Endothelial cell of umbilical vein (primary cell): ENCODE measurements at regions not wholly inside any gene's neighbourhood (a gene's known extent, or its start where the extent isn't known, plus 50 kb on each side); places are given as distances from the start of the nearest gene placed in this dataset.
"Not testable (repeated sequence)": the region's sequence is repeated elsewhere in the genome, so short reads cannot be mapped to it uniquely, and the experiment has no call there.

Source experiments
- BruUV-seq: library from RNA; stranded (reverse); fragments of 400-500 nt; replicated peaks from 2 replicates; lab custom pipeline; 2021; lab: Mats Ljungman, UMichigan
- CTCF ChIA-PET: fragments of 300-600, 350-600 bp; sonication (Branson Sonifier 250); formaldehyde crosslinking; loops from one replicate; lab custom pipeline; 2021; ENCODE audit warnings: antibody characterized with exemption, inconsistent platforms; lab: Charles Lee
- POLR2A ChIA-PET: fragments of 300-600, 350-600 bp; sonication (Branson Sonifier 250); formaldehyde crosslinking; loops from one replicate; lab custom pipeline; 2021; ENCODE audit warnings: antibody characterized with exemption, inconsistent platforms; lab: Charles Lee
- DNase-seq: peaks from one replicate; pipeline ENCODE4 v3.0.0-alpha.2; 2011; ENCODE audit warnings: low read depth, low spot score
- FAIRE-seq: peaks from 2 replicates; lab custom pipeline; 2011; peaks lifted over from hg19 to GRCh38; lab: Jason Lieb, UNC
- H2AFZ ChIP-seq: 2 replicates; pipeline ENCODE4 v1.6.0; 2012; ENCODE audit warnings: low read depth, low read length, control low read depth, inconsistent platforms
- H3K27ac ChIP-seq: 2 replicates; pipeline ENCODE4 v1.5.1; 2011; ENCODE audit warnings: low read depth, mild to moderate bottlenecking, control low read depth, low read length, moderate library complexity; ENCODE audit not compliant: insufficient read depth
- H3K27me3 ChIP-seq, 2 experiments: 2 replicates each; pipeline versions ENCODE4 v1.6.0 to v1.6.1; 2011; ENCODE audit warnings: low read length in 2 of 2, mixed read lengths in 1 of 2; ENCODE audit not compliant: control insufficient read depth in 2 of 2, insufficient read depth in 2 of 2
- H3K36me3 ChIP-seq, 2 experiments: 2 replicates in 1 of 2; 3 replicates in 1 of 2; pipeline ENCODE4 v1.5.1; 2011; ENCODE audit warnings: low read length in 2 of 2, mild to moderate bottlenecking in 1 of 2, moderate library complexity in 1 of 2; ENCODE audit not compliant: control insufficient read depth in 2 of 2, insufficient read depth in 2 of 2; ENCODE audit errors: extremely low read depth in 1 of 2
- H3K4me1 ChIP-seq: 3 replicates; pipeline ENCODE4 v1.5.1; 2011; ENCODE audit warnings: mild to moderate bottlenecking, low read length; ENCODE audit not compliant: control insufficient read depth, insufficient read depth; ENCODE audit errors: extremely low read depth
- H3K4me2 ChIP-seq: 2 replicates; pipeline ENCODE4 v1.6.1; 2011; ENCODE audit warnings: low read length, control low read depth, mixed read lengths; ENCODE audit not compliant: insufficient read depth
- H3K4me3 ChIP-seq, 3 experiments: fragments of 200-600 bp in 1 of 3; sonication (generic), shearing (Covaris generic) in 1 of 3; replicated peaks in 1 of 3; 2 replicates each; pipeline ENCODE4 v1.5.1; 2011 to 2016; ENCODE audit warnings: control low read depth in 3 of 3, low read length in 3 of 3, mild to moderate bottlenecking in 2 of 3, inconsistent platforms in 1 of 3, low read depth in 1 of 3, moderate library complexity in 1 of 3; ENCODE audit not compliant: insufficient read depth in 1 of 3
- H3K79me2 ChIP-seq: 2 replicates; pipeline ENCODE4 v1.6.0; 2012; ENCODE audit warnings: low read length, inconsistent platforms; ENCODE audit not compliant: control insufficient read depth, insufficient read depth
- H3K9ac ChIP-seq: replicated peaks from 2 replicates; pipeline ENCODE3; 2011; ENCODE audit warnings: low read length, control low read depth; ENCODE audit not compliant: insufficient read depth; ENCODE audit errors: extremely low read depth
- H3K9me1 ChIP-seq: replicated peaks from 3 replicates; pipeline ENCODE4 v1.6.0; 2011; ENCODE audit warnings: mild to moderate bottlenecking, low read length; ENCODE audit not compliant: control insufficient read depth, insufficient read depth; ENCODE audit errors: extremely low read depth
- H3K9me3 ChIP-seq: replicated peaks from 2 replicates; pipeline ENCODE4 v1.5.1; 2012; ENCODE audit warnings: low read length, inconsistent platforms; ENCODE audit not compliant: control insufficient read depth, insufficient read depth
- H4K20me1 ChIP-seq: replicated peaks from 2 replicates; pipeline ENCODE3; 2011; ENCODE audit warnings: mild to moderate bottlenecking, low read length; ENCODE audit not compliant: control insufficient read depth, insufficient read depth; ENCODE audit errors: extremely low read depth
- EZH2 ChIP-seq: IDR thresholded peaks from 2 replicates; pipeline ENCODE4 v1.6.1; 2012; ENCODE audit warnings: borderline replicate concordance, low read depth, mild to moderate bottlenecking, moderate library complexity, low read length, inconsistent platforms; ENCODE audit not compliant: severe bottlenecking
- FOS ChIP-seq: IDR thresholded peaks from 2 replicates; pipeline ENCODE4 v1.6.1; 2011; ENCODE audit warnings: mild to moderate bottlenecking, low read length, moderate library complexity, borderline replicate concordance; ENCODE audit not compliant: insufficient read depth
- GATA2 ChIP-seq: IDR thresholded peaks from 2 replicates; pipeline ENCODE4 v1.7.0; 2011; ENCODE audit warnings: low read depth, mild to moderate bottlenecking, moderate library complexity, mixed read lengths, low read length; ENCODE audit not compliant: insufficient read length, insufficient read depth
- JUN ChIP-seq: IDR thresholded peaks from 2 replicates; pipeline ENCODE4 v1.6.1; 2011; ENCODE audit warnings: borderline replicate concordance, low read depth; ENCODE audit not compliant: insufficient read length, insufficient read depth
- MAX ChIP-seq: IDR thresholded peaks from 2 replicates; pipeline ENCODE4 v1.6.1; 2011; ENCODE audit not compliant: insufficient read depth, insufficient read length
- MYC ChIP-seq: IDR thresholded peaks from one replicate; pipeline ENCODE4 v1.6.1; 2011; ENCODE audit warnings: mild to moderate bottlenecking, low read depth, low read length
- POLR2A ChIP-seq: IDR thresholded peaks from 2 replicates; pipeline ENCODE4 v1.6.1; 2012; ENCODE audit warnings: low read depth, mild to moderate bottlenecking, control low read depth, low read length
- POLR2AphosphoS5 ChIP-seq: IDR thresholded peaks from 2 replicates; pipeline ENCODE4 v1.6.1; 2012; ENCODE audit warnings: low read depth, mild to moderate bottlenecking, control low read depth, low read length, moderate library complexity; ENCODE audit not compliant: insufficient read depth
- dilution Hi-C: fragments of 300-500 bp; cut with MboI; formaldehyde crosslinking; loops from one replicate; pipeline ENCODE4 v1.15.0; 2019; ENCODE audit warnings: low sequenced_read_pairs; ENCODE audit not compliant: extremely low pct_ligation_motif_present
- intact Hi-C: fragments of 100-400 bp; cut with micrococcal nuclease; formaldehyde crosslinking; loops from one replicate; pipeline ENCODE4 v1.10.0; 2022
- TF ChIP-seq, protein P1 (sequence below), 2 donors: IDR thresholded peaks; 1 replicate in 1 of 2; 2 replicates in 1 of 2; pipeline ENCODE4 v1.5.1; 2011; ENCODE audit warnings: low read length in 2 of 2, mild to moderate bottlenecking in 2 of 2, moderate library complexity in 2 of 2, control low read depth in 1 of 2, inconsistent platforms in 1 of 2, low read depth in 1 of 2; ENCODE audit not compliant: insufficient read depth in 1 of 2; ENCODE audit errors: extremely low read depth in 1 of 2

GRCh38 chr11:49851971-49852389, 100.2 kb upstream of the OR4C13 start:
- Histone ChIP-seq H2AFZ (no peak overlapping the region), H3K4me2 (no peak overlapping the region), H3K27me3 (no peaks in the 10 kb centered on the region), H3K4me3 (no peak overlapping the region), H4K20me1 (no peaks in the 10 kb centered on the region), H3K79me2 (no peaks in the 10 kb centered on the region), H3K9me1 (no peaks in the 10 kb centered on the region), H3K36me3 (no peaks in the 10 kb centered on the region), H3K27ac (no peak overlapping the region), H3K4me1 (no peaks in the 10 kb centered on the region), H3K9ac (no peak overlapping the region), H3K9me3 (no peaks in the 10 kb centered on the region)
- FAIRE-seq (no peak), DNase-seq (no peak)
- BruUV-seq: no TSS peak
- POLR2A ChIA-PET: no interaction called here
- CTCF ChIA-PET: no interaction called here
- intact Hi-C loops (no loop called here), dilution Hi-C loops (no loop called here)
- TF ChIP-seq FOS: no peak
- no peak for TF ChIP-seq POLR2A
- TF ChIP-seq, protein P1, sequence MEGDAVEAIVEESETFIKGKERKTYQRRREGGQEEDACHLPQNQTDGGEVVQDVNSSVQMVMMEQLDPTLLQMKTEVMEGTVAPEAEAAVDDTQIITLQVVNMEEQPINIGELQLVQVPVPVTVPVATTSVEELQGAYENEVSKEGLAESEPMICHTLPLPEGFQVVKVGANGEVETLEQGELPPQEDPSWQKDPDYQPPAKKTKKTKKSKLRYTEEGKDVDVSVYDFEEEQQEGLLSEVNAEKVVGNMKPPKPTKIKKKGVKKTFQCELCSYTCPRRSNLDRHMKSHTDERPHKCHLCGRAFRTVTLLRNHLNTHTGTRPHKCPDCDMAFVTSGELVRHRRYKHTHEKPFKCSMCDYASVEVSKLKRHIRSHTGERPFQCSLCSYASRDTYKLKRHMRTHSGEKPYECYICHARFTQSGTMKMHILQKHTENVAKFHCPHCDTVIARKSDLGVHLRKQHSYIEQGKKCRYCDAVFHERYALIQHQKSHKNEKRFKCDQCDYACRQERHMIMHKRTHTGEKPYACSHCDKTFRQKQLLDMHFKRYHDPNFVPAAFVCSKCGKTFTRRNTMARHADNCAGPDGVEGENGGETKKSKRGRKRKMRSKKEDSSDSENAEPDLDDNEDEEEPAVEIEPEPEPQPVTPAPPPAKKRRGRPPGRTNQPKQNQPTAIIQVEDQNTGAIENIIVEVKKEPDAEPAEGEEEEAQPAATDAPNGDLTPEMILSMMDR (IDR thresholded peaks at IDR 0.05; ENCODE audit: extremely low read depth in 1 of 2, insufficient read depth in 1 of 2, low read depth in 1 of 2, low read length in 2 of 2): no peak
- no peak for TF ChIP-seq EZH2
- TF ChIP-seq GATA2: no peak
- no peak for TF ChIP-seq MAX
- no peak for TF ChIP-seq MYC
- no peak for TF ChIP-seq JUN
- no peak for TF ChIP-seq POLR2AphosphoS5

GRCh38 chr11:49888875-49889274, 63.3 kb upstream of the OR4C13 start:
- dilution Hi-C loops, H3K79me2 ChIP-seq, DNase-seq, H3K4me1 ChIP-seq, H2AFZ ChIP-seq, H3K36me3 ChIP-seq, H3K4me2 ChIP-seq, FAIRE-seq, CTCF ChIA-PET, POLR2A ChIA-PET, intact Hi-C loops, H3K4me3 ChIP-seq, H3K9me1 ChIP-seq, BruUV-seq, H3K9me3 ChIP-seq, H4K20me1 ChIP-seq, H3K9ac ChIP-seq, H3K27me3 ChIP-seq, H3K27ac ChIP-seq: not testable (repeated sequence)

GRCh38 chr11:49891910-49892671, 60.1 kb upstream of the OR4C13 start:
- H3K27ac ChIP-seq, FAIRE-seq, H3K9ac ChIP-seq, H2AFZ ChIP-seq, CTCF ChIA-PET, DNase-seq, intact Hi-C loops, H4K20me1 ChIP-seq, H3K9me3 ChIP-seq, POLR2A ChIA-PET, H3K27me3 ChIP-seq, dilution Hi-C loops, H3K79me2 ChIP-seq, H3K4me3 ChIP-seq, H3K36me3 ChIP-seq, H3K4me1 ChIP-seq, BruUV-seq, H3K9me1 ChIP-seq, H3K4me2 ChIP-seq: not testable (repeated sequence)
